KOPT-K1 (cell line): ENCODE measurements at regions not wholly inside any gene's neighbourhood (a gene's known extent, or its start where the extent isn't known, plus 50 kb on each side); places are given as distances from the start of the nearest gene placed in this dataset.
"Not testable (repeated sequence)": the region's sequence is repeated elsewhere in the genome, so short reads cannot be mapped to it uniquely, and the experiment has no call there.

Experiments used
- H3K27ac ChIP-seq: fragments of 200-600 bp; sonication (generic); 2 replicates; pipeline ENCODE4 v1.5.1; 2016; ENCODE audit warnings: antibody characterized with exemption, mild to moderate bottlenecking, low read depth, low read length; ENCODE audit not compliant: poor library complexity, severe bottlenecking
- H3K36me3 ChIP-seq: fragments of 200-600 bp; sonication (generic); 2 replicates; pipeline ENCODE4 v1.5.1; 2017; ENCODE audit warnings: antibody characterized with exemption, mild to moderate bottlenecking, low read length, moderate library complexity; ENCODE audit not compliant: insufficient read depth
- H3K9me3 ChIP-seq: fragments of 200-600 bp; sonication (generic); 2 replicates; pipeline ENCODE4 v1.5.1; 2017; ENCODE audit warnings: antibody characterized with exemption, low read length, mild to moderate bottlenecking; ENCODE audit not compliant: insufficient read depth, poor library complexity, severe bottlenecking

DNA sequence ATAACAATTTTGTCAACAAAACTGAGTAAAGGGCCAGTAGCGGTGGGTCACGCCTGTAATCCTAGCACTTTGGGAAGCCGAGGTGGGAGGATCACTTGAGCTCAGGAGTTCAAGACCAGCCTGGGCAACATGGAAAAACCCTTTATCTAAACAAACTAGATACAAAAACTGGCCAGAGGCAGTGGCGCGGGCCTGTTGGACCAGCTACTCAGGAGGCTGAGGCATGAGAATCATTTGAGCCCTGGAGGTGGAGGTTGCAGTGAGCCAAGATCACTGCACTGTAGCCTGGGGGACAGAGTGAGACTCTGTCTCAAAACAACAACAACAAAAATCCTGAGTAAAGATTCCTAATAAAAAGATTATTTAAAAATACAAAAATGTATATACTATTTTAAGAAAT, 583.1 kb downstream of the KCNJ2 start:
- not testable (repeated sequence) for H3K36me3 ChIP-seq, H3K9me3 ChIP-seq, H3K27ac ChIP-seq

DNA sequence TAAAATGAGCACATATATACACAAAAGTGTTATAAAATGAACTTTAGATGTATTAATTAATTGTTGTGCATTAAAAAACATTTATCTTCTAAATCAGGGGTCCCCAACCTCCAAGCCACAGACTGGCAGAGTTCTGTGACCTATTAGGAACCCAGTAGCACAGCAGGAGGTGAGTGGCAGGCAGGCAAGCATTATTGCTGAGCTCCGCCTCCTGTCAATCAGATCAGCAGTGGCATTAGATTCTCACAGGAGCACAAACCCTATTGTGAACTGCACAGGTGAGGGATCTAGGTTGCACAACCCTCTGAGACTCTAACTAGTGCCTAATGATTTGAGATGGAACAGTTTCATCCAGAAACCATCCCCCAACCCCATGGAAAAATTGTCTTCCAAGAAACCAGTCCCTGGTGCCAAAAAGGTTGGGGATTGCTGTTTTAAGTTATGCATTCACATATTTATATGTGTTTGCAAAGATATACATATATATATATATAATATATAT, 583.7 kb downstream of the KCNJ2 start:
- H3K36me3 ChIP-seq: no peaks in the 10 kb centered on the region
- H3K27ac ChIP-seq: no peak overlapping the region
- no peaks in the 10 kb centered on the region for H3K9me3 ChIP-seq

DNA sequence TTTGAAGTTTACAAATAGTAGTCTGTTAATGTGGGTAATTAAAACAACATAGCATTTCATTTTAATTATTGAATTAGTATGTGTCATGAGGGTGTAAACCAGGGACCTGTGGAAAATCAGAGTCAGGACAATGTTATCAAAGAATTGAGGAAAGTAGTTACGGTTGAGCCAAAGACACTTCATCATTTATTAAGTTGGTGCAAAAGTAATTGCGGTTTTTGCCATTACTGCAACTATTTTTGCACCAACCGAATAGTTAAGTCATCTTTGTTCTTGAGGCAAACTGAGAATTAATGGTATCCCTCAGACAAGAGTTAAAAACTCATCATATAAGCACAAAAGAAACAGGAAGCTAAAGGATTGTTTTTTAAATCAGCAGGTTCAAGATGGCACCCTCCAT, 593.7 kb downstream of the KCNJ2 start:
- no peaks in the 10 kb centered on the region for H3K36me3 ChIP-seq
- no peak overlapping the region for H3K27ac ChIP-seq
- no peaks in the 10 kb centered on the region for H3K9me3 ChIP-seq

DNA sequence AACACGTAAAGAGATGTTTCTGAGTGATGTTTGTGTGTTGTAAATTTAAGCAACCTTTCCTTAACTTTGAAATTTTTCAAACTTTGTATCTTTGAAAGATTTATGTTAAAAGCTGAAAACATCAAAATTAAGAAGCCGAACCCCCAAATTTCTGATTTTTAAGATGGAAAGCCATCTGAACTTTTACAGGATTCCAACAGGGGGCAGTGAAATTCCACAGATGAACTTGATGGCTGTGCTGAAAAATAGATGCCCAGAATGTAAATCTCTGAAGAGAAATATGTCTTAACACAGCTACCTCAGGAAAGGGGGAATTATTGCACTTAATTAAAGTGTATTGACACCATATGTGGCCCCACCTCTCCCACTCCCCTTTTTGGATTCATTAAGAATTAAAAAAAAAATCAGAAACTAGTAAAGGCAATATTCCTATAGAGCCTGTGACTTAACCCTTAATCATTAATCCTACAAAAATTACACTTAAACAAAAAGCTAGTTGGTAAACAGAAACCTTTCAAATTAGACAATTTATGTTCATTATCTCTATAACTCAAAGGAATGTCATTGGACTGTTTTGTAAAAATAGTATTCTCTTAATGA, 597.9 kb downstream of the KCNJ2 start:
- no peaks in the 10 kb centered on the region for H3K36me3 ChIP-seq
- no peaks in the 10 kb centered on the region for H3K9me3 ChIP-seq

DNA sequence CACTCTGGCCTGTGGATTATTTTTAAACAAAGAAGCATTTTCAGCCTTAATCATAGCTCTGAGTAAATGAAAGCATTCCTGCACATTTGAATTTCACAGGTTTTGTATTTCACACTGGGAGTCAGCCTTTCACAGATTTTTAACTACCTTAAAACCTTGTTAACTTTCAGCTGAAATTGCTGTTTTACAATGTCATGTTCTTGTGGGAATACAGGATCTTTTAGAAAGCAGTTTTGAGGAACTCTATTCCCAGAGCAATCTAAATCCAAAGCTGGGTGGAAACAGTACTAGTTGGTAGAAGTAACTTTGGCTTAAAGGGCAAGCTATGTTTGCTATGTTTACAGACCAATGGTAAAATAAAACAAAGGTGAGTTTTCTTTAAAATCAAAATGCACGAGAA, 600.6 kb downstream of the KCNJ2 start:
- Histone ChIP-seq H3K27ac (no peak overlapping the region), H3K36me3 (no peaks in the 10 kb centered on the region)

More for the DNA sequence above, 597.9 kb downstream of the KCNJ2 start:
- no peak overlapping the region for H3K27ac ChIP-seq

DNA sequence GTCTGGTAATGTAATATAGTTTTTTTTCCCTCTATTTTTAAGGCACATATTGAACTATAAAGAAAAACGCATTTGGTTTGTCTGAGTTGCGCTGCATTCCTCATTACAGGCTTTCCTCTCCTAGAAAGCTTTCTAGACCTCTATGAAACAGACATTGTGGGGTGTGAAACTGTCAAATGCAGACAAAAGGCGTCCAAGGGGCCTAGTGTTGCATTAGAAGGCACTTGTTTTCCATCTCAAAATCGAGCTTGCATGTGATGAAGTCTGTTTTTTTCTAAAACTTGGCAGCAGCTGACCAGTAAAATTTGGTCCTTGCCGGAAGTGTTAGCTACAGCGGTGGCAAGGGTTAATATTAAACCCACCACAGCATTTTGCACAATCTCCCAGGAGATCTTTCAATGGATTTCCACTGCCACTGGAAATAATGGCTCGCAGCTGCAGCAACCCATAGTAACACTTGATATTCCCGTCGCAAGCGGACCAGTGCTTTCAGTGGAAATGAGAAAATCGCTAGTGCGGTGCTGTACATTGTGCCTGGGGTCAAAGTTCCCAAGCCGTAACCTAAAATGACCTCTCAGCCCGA, 602.6 kb downstream of the KCNJ2 start:
- H3K27ac ChIP-seq: no peak overlapping the region
- H3K36me3 ChIP-seq: no peaks in the 10 kb centered on the region
- H3K9me3 ChIP-seq: no peaks in the 10 kb centered on the region

More for the DNA sequence above, 600.6 kb downstream of the KCNJ2 start:
- H3K9me3 ChIP-seq: no peaks in the 10 kb centered on the region

DNA sequence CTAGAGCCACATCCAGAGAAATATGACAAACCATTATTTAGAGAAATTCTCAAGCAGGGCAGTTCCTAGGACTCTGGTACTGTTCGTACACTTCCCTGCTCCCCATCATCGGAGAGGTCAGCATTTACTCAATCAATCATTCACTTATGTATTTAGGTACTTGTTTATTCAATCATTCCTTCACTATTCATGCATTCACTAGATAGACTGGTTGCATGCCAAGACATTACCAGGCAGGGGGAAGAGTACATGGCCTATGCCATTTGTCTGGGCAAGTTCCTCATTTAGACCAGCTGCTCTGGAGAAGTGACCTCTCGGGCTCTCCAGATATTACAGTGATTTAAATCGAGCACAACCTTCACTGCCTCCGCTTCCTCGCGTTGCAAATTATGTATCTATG, 603.4 kb downstream of the KCNJ2 start:
- Histone ChIP-seq H3K27ac (no peak overlapping the region), H3K9me3 (no peaks in the 10 kb centered on the region), H3K36me3 (no peaks in the 10 kb centered on the region)

DNA sequence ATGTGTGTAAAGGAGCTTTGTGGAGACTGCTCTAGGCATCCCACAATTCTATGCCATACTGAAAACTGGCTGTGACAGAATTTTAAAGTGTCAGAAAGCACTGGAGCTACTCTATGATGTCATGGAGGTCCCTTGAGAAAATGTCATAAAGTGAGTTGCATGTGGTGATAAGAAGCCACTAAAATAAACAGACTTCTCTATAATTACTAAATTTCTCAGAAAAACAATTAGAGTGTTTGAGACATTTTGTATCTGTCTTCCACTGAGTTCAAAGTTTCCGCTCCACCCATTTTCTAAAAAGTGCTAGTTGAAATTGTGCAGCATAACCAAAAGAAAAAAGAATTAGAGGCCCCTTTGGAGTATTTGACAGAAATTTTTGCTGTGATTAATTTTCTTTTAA, 603.9 kb downstream of the KCNJ2 start:
- Histone ChIP-seq H3K9me3 (no peaks in the 10 kb centered on the region), H3K27ac (no peak overlapping the region)

DNA sequence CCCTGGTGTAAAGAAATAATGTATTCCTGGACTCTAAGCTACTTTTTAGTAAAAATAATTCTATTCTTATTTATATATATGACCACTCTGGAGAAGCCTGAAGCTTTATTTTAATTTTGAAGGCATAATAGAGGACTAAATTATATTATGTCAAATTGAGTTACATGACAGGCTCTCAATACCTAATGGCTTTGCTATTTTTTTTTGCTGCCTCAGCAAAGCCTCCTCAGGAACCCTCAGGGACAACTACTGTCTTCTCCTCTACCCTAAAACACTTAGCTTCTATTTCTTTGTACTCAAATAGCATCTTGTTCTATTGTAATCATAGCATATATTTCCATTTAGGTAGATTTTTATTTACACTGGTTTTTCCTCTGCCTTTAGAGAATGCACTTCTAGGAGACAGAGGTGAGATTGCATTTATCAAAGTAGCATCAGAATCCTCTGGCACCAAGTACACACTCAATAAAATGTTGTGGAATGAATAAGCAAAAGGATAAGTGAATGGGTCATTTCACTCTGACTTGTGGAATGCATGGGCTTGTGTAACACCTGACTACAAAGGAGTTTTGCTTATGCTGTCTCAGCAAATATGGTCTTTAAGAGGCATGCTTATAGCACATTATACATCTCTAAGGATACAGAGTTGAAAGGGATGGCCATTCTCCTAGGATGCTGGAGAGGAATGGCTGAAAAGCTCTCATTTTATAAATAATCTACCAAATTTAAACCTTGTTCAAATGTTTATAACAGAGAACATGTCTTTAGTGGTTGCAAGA, 605.2 kb downstream of the KCNJ2 start:
- Histone ChIP-seq H3K9me3 (no peaks in the 10 kb centered on the region), H3K36me3 (no peaks in the 10 kb centered on the region), H3K27ac (no peak overlapping the region)

More for the DNA sequence above, 603.9 kb downstream of the KCNJ2 start:
- no peaks in the 10 kb centered on the region for H3K36me3 ChIP-seq

DNA sequence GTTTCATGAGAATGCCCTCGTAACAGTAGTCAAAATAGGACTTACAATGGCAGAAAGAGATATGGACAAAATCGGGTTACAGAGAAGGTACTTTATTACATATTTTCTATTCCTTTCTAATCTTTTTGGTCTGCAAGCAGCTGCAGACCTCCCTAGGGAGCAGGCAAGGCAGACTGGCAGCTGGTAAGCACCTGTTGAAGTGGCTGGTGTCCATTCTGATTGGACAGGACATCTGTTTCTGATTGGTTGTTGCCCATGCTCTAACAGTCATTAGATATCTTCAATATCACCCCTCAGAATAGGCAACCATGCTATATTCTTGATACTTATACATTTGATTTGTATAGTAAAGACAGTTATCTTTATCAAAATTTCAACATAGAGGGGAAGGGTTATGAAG, 606.3 kb downstream of the KCNJ2 start:
- no peaks in the 10 kb centered on the region for H3K9me3 ChIP-seq

DNA sequence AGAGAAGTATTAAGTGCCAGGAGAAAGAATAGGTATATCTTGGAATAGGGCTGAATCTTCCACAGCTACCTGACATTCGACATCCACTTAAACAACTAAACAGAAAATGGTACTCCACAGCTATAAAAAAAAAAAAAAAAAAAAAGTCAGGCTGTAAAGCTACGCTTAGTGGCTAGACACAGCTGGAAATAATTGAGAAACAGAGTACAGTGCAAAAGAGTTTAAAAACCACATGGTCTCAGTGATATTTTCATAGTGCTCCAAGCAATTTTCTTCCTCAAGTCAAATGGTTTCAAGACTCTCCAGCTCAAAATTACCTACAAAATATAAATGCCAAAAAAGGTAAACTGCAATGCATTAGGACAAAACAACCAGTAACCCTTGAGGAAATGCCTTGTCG, 607.1 kb downstream of the KCNJ2 start:
- no peaks in the 10 kb centered on the region for H3K9me3 ChIP-seq
- H3K27ac ChIP-seq: no peak overlapping the region
- no peaks in the 10 kb centered on the region for H3K36me3 ChIP-seq

More for the DNA sequence above, 606.3 kb downstream of the KCNJ2 start:
- H3K27ac ChIP-seq: no peak overlapping the region
- no peaks in the 10 kb centered on the region for H3K36me3 ChIP-seq

DNA sequence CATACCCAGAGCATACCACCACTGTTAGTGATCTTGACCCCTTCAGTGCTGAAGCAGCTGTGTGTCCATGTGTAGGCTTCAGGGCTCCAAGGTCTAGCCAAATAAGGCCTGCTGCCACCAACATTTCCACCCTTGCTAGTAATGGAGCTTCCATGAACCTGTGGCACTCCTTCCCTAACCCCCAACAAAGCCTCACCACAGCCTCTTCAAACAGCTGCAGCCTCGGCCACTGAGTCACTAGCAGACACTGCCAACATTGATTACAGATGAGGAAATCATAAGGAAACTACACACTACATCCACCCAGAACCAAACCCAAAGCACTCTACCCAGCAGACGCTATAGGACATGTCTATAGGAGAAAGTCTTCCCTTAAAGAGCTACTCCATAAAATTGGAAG, 610.7 kb downstream of the KCNJ2 start:
- Histone ChIP-seq H3K36me3 (no peaks in the 10 kb centered on the region), H3K9me3 (no peaks in the 10 kb centered on the region), H3K27ac (no peak overlapping the region)

DNA sequence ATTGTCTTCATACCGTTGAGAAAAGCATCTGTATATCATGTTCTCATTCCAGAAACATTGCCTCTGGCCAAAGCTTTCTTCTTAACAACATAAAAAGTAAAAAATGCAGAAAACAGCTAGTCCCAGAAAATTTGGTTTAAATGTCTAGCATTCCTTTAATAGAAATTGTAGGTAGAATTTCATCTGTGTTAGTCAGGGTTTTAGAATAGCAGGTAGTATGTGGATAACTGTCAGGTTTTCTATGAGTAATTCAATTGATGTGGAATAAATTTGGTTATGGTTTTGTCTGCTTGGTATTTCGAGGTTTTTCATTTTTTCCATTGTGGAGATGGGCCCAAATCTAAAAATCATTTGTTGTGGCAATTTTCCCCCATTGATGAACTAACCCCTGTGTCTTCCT, 616.7 kb downstream of the KCNJ2 start:
- no peak overlapping the region for H3K27ac ChIP-seq
- no peaks in the 10 kb centered on the region for H3K9me3 ChIP-seq
- H3K36me3 ChIP-seq: no peaks in the 10 kb centered on the region

DNA sequence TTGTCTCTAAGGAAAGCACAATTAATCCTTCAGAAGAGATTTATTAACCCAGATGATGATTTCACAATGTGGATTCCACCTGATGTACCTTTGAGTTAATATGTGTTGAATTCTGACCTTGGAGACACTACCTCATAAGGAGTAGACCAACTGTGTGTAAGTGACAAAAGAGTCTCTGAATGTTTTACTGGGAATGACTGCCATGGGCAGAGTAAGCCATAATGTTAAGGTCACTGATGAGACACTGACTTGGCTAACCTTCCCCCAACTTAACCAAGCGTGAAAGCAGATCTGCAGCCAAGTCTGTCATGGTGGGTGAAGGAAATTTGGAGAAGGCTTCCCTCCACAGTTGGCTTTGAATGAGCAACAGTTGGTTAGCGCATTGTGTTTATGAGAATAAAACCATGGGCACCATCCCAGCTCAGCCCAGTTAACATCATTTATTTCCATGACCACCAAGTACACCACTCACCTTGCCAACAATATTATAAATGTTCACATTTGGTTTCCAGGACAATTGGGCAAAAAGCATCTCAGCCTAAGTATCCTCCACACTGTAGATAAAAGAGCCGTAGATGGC, 618.5 kb downstream of the KCNJ2 start:
- H3K9me3 ChIP-seq: no peaks in the 10 kb centered on the region
- no peaks in the 10 kb centered on the region for H3K36me3 ChIP-seq
- no peak overlapping the region for H3K27ac ChIP-seq

DNA sequence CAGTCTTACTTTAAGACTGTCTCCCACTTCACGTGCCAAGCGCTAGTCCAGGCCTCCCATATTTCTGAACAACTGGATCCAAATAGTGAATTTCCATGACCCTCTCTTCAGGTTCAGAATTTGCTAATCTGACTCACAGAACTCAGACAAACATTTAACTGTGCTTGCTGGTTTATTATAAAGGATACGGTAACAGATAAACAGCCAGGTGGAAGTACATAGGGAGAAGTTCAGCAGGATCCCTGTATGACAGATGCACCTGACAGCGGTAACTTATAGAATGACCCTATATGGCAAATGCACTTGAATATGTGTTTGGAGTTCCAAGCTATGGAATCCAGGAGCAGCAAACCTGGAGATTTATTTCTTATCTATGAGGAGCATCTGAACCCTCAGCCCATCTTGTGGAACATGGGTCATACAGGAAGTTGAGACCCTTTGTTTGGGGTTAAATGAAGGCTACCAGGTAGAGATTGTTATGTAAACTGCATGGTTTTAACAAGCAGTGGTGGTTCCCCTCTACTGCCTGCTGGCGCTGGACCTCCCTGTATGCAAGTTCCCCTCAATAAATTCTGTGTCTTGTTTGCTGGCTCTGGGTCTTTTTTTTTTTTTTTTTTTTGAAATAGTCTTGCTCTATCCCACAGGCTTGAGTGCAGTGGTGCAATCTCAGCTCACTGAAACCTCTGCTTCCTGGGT, 622.6 kb downstream of the KCNJ2 start:
- Histone ChIP-seq H3K36me3 (no peaks in the 10 kb centered on the region), H3K27ac (no peak overlapping the region), H3K9me3 (no peaks in the 10 kb centered on the region)
